GM18511 (cell line): ENCODE measurements at regions not wholly inside any gene's neighbourhood (a gene's known extent, or its start where the extent isn't known, plus 50 kb on each side); places are given as distances from the start of the nearest gene placed in this dataset.
A peak's percentile ranks its signal among the peaks of the same experiment; 100 is the strongest.
"Not testable (repeated sequence)": the region's sequence is repeated elsewhere in the genome, so short reads cannot be mapped to it uniquely, and the experiment has no call there.

Experiments
- ATAC-seq: cut with Tn5 transposase; IDR thresholded peaks from one replicate; pipeline ENCODE4 v1.9.1; 2021; ENCODE audit warnings: mild to moderate bottlenecking, moderate library complexity; ENCODE audit not compliant: unreplicated experiment

DNA sequence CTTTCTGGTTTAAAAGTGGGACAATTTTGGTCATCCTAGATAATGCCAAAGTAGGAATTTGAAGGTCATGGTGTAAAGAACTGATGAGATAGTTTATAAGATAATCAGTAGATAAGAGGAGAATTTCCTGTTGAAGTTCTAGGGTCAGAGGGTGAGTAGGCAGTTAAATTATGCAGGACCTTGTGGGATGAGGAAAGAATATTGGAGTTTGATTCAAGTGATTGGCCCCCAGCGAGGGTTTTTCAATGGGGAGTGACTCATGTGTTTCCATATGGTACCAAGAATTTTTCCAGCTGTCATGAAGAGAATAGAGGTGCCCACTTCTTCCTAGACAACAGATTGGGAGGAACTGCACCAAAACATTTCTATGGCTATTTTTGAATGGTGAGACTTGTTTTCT is 940.2 kb upstream of the ZEB2 start:
- no peak for ATAC-seq

DNA sequence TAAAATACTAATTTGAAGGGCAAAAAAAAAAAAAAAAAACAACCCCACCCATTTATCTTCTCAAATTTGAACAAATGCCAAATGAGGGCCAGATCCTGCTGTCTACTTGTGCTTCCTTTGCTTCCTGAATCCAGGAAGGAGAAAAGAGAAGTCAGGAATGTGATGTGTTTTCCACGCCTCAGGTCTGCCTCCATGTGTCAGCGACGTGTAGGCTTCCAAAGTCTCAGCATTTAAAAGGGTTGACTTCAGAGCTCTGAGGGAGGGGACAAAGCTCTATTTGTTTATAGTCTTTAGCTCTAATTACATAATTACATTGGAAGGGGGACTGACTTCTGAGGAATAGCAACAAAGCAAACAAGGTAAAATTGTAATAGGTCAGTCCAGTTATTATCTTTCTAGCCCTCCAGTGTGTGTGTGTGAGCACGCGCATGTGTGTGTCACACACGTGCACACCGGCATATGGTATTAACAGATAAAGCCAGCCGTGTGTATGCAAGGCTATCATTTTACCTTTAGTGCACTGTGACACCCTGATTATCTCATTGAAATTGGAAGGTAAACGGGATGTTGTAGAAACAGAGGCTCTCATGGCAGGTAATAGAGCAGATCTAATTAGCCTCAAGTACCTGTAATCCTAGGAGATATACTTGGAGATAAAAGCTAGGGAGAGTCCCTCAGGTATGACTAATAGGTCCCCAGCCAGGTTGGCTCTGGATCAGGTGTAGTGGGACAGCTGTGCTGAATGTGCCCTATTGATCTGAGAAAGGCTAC is 911.4 kb upstream of the ZEB2 start:
- ATAC-seq: no peak

DNA sequence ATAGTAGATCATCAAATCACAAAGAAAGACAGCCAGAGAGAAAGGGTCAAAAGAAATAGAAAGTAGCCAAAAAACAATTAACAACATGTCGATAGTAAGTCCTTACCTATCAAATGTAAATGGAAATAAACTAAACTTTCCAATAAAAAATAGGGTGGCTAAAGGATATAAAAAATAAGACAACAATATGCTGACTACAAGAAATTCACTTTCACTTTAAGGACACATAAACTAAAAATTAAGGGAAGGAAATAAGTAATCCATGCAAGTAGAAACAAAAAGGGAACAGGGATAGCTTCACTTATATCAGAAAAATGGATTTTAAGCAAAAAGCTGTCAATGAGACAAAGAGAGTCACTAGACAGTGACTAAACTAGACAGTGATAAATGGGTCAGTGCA is 903.9 kb upstream of the ZEB2 start:
- no peak for ATAC-seq

DNA sequence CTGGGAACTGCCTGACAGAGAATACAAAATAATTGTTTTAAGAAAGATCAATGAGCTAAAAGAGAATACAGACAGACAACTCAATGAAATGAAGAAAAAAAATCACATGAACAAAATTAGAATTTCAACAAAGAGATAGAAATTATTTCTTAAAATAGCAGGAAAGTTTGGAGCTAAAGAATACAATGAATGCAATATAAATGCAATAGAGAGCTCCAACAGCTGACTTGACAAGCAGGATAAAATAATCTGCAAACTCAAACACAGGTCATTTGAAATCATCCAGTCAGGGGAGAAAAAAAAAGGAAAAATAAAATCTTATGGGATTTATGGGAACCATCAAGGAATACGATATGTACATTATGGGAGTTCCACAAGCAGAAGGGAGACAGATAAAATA is 902.7 kb upstream of the ZEB2 start:
- ATAC-seq: no peak

DNA sequence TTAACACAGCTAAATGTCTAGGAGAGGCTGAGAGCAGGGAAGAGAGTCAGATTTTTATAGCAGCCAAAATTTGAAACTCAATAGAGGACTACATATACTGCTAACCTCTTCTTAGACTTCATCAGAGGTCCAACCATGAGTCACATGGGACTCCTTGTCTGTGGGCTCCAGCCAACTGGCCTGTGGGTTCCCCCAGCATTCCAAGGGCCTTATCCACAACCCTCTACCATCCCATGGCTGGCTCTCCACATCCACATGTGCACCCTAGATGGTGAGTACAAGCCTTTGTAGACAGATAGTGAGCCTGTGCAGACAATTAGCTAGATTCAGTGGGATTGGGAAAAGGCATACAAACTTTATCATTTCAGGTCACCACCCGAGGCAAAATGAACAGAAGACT is 901.9 kb upstream of the ZEB2 start:
- ATAC-seq: no peak

DNA sequence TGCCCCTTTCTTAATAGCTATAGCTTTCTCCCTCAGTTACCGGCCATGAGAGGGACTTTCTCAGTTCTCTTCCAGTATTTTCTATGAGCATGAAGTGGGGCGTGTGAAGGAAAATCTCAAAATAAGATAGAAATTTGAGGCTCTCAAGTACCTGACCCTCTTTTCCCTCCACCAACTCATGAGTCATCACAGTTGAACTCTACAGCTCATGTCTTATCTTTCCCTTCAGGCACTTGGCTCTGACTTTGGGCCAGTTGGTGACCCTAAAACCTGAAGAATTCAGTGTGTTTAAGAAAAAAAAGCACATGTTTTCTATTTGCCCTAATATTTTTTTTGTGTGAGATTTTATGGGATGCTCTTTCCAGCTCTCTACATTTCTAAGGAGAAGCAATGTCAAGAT is 896.7 kb upstream of the ZEB2 start:
- no peak for ATAC-seq

DNA sequence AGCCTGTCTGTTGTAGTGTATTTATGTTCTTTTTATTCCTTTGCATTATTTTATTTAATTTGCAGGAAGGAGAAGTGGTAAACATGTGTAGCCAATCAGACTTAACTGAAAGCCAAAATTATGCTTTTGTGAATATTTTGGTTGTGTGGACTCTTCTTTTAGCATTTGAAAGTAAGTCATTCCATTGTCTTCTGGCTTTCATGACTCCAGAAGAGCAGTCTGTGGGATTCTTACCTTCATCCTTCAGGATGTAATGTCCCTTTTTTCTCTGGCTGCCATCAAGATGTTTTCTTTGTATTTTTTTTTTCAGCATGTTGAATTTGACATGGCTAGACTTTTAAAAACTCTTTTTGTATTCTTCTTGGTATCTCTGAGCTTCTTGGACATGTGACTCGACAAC is 895.2 kb upstream of the ZEB2 start:
- no peak for ATAC-seq

DNA sequence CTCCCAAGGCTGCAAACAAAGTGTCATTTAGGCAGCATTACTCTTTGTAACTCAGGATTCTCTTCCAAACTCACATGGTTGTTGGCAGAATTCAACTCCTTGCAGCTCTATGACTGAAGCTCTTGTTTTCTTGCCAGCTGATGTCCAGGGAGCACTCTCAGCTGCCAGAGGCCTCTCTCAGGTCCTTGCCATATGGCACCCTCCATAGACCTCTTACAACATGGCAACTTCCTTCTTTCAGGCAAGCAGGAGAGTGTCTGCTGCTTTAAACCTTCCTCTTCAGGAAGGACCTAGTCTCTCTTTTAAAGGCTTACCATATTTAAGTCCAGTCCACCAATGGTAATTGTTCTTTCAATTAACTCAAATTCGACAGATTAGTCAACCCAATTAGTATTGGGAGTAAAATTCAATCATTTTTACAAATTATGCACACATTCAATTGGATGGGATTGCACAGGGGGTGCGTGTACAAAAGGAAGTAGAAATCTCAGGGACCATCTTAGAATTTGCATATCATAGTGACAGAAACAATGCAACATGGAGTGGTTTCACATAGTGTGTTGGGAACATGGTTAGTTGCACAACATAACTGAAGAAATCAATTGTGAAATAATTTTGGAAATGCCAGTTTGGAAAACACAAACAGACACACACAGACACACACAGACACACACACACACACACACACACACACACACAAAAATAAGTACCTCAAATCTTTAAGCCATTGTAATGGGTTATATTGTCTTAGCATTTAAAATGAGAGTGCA is 893.5 kb upstream of the ZEB2 start:
- ATAC-seq: no peak

DNA sequence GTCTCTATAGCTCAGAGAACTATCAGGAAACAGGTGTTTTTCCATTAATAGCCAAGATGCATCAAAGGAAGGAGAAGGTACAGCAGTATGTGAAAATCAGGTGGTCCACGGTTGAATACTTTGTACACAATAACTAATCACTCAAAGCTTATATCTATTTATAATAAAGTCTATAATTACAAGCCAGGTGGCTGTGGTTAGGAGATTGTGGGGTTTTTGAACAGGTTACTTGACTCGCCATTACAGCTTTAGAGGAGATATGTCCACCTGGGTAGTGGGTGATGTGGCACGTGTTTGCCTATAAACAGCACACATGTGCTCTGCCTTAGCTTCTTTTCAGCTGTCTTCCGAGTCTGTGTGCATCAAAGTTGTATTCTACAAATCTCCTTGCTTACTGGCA is 892.2 kb upstream of the ZEB2 start:
- peak; percentile 36 for ATAC-seq

DNA sequence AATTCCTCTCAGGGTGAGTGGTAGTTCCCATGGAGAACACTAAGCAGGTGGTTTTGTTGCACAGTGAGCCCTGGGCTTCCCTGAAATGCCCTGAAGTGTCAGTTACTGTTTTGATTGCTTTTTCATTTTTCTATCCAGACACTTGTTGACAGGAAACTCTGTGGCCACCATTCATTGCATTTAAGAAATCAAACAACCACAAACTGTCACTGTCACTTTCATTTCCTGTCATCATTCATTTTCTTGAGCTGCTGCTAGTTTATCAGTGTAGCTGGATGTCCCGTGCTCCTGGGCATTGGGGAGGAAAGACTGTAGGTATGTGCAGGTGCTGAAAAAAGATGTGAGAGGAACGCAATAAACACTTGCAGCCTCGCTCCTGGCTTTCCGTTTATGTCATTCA is 891.6 kb upstream of the ZEB2 start:
- peak; percentile 98 for ATAC-seq

DNA sequence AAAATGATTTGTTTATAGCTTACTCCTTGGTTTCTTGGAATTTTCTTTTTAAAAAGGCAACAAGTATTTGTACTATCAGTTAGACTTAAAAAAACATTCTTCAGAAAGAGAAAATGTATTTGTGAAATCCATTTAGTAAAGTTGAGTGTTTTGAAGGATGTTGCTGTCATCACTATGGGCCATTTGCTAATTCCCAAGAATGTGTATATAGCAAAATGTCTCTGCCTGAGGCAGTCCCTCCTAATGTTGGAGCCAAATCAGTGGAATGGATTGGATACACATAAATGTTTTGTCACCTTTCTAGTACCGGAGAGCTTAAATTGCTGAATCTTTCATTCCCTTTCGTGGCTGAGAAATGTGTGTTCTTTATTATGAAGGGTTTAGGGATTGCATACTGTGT is 890.2 kb upstream of the ZEB2 start:
- no peak for ATAC-seq

DNA sequence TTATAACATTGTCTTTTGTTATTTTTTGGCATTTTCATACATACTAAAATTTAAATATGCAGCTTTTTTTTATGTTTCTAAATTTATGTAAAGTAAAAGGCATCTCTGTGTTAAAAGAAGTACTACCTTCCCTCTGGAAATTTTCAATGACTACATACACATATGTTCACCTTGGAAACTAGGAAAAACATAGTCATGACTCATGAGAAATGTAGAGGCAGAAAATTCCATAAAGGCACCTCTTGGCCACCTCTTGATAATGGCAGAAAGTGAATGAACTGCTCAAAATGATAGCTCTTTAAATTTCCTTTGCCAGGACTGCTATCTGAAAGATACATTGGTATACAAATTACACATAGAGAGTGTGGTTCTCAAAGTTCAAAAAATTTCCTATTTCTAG is 889.1 kb upstream of the ZEB2 start:
- no peak for ATAC-seq

DNA sequence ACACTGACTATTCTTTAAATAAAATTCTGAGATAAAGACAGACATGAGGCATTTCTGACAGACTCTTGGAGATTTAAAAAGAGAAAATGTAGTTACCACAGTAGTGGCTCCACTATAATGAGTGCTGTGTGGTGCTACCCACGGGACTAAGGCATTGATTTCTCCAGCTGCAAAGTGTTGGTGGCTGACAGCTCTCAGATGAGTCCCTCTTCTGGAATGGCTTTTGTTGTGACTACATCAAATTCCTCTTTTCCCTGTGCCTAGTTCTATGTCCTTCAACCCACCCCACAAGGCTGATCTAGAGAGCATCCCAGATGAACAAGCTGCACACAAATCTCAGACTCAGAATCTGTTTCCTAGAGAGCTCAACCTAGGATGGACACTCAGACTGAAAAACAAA is 884.8 kb upstream of the ZEB2 start:
- ATAC-seq: no peak

DNA sequence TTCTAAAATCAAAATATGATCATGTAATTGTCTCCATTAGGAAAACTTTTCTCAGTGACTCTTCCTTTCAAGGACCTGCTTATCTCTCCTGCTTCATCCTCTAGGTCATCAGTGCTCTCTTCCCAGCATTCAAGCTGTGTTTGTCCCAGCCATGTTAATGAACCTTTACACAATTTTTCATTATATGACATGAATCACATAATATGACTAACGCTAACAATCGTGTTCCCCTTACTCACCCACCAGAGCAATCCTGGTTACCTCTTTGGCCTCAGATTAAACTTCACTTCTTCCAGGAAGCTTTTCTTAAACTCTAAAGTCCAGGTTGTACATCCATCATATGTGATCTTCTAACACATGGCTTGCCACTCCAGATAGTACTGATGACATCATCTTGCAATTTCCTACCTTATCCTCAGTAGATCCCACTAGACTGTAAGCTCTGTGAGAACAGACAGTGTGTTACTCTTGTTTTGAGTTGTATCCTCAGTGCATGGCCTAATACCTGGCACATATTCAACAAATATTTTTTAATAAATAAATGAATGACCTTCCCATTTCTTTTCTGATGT is 882.9 kb upstream of the ZEB2 start:
- no peak for ATAC-seq

DNA sequence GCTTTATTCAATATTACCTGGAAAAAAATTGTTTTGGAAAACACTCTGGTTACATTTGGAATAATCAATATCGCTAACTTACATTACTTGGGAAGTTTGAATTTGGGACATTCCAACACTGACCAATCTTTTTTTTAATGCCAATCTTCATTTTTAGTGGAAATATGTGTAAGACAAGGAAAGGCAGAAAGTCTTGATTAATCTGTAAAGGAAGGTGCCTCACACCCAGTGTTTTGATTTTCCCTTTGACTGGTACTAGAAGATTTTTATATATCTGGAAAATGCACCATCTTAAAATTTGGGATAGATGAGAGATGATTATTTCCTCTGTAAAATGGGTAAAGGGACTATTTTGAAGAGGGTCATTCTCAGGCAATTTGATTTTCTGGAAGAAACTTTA is 879.2 kb upstream of the ZEB2 start:
- ATAC-seq: no peak

DNA sequence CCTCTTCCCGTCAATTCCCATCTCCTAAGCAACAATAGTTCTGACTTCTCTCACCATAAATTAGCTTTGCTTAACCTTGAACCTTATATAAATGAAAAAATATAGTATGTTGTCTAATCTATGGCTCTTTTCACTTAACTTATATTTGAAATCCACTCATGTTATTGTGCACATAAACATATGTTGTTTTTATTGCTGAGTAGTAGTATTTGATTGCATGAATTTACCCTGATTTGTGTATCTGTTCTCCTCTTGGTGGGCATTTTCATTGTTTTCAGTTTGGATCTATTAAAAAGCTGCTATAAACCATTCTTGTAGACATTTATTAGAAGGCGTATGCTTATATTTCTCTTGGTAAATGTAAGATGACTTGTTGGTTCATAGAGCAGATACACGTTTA is 874.3 kb upstream of the ZEB2 start:
- no peak for ATAC-seq

DNA sequence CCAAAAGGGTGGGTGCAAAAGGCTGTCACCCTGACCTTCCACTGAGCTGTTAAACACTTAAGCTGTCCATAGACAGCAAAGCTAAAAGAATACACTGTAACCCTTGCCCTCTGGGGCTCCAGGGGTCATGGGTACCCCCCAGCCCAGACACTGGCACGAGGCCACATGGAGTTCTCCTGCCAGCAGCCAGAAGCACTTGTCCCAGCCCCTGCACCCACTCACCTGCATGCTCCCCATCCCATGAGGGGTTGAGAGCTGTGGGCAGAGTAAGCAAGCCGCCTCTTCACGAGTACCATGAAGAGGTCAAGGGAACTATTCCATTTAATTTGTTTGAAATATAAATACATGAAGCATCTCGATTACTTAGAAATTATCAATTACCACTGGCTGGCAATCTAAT is 867.1 kb upstream of the ZEB2 start:
- ATAC-seq: no peak

DNA sequence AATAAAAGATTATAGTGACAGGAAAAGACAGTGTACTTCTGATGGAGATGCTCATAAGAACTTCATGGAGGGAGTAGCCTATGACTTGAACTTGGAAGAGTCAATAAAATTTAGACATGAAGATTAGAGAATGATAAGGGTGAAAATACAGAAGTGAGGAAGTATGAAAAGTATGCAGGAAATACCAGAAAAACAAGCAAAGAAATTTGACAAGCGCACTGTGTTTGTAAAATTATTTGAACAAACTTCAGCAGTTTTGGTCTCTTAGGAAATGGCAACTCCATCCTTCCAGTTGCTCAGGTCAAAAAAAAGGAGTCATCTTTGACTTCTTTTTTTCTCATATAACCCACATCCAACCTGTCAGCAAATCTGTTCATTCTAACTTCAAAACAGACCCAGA is 864.0 kb upstream of the ZEB2 start:
- ATAC-seq: no peak

DNA sequence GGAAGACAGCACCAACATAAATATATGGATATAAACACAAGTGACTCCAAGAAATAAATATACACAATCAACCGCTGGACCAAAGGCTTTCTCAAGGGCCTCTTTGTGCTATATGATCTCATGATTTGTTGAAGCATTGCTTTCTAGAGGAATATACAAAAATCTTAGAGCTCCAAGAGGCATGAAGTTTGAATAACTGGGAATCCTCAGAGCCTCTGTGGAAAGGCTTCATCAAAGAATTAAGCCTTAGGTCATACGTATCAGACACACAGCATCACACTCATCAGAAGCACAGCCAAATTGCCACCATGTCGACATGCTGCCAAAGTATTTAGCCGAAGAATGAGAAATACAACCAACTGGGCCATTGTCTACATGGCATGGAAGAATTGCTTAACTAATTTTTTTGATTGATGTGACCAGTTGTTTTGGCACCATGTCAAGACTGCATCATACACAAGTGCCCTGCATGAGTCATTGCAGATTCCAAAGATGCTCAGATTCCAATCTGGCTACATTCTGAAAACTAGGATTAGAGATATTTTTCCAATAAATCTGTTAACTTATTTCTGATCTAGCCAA is 860.6 kb upstream of the ZEB2 start:
- ATAC-seq: no peak

DNA sequence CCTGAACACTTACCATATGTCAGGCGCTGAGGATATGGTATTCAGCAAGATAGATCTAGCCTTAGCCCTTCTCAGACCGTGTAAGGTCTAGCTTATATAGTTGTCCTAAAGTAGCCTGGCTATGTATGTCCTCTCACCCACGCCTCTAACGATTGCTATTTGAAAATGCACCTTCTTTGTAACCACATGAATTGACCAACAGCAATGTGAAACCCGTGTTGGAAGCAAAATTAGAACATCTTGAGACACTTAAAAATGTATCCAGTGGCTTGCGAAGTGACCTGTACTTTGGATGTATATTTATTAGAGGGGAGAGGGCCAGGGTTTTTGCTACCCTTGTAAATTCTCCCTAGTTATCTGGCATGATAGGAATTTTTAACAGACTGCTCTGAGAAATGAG is 860.0 kb upstream of the ZEB2 start:
- ATAC-seq: no peak

DNA sequence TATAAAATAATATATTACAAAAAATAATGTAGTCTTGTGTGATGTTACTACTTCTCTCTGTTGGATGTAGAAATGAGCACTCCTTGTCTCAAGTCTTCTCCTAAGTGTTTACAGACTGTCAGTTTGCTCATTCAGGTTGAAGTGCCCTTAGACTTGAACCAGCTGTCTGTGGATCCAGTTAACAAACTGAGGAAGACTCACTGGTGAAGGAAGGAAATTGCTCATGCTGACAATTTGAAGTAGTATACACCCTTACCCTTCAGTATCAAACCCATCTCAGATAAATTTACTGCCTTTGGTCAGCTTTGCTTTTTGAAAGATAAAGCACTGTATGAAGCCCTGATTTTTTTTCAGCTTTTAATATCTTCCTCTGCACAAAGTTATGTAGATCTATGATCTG is 854.2 kb upstream of the ZEB2 start:
- ATAC-seq: no peak

DNA sequence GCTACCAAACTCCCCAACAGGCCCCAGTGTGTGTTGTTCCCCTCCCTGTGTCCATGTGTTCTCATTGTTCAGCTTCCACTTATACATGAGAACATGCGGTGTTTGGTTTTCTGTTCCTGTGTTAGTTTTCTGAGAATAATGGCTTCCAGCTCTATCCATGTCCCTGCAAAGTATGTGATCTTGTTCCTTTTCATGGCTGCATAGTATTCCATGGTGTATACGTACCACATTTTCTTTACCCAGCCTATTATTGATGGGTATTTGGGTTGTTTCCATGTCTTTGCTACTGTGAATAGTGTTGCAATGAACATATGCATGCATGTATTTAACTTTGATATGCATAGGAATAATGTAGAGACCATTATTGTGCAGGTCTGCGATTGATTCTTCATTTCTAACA is 847.4 kb upstream of the ZEB2 start:
- not testable (repeated sequence) for ATAC-seq
